Mucosa of rectum (tissue), 2 donors: ENCODE measurements at regions not wholly inside any gene's neighbourhood (a gene's known extent, or its start where the extent isn't known, plus 50 kb on each side); places are given as distances from the start of the nearest gene placed in this dataset.
"Not testable (repeated sequence)": the region's sequence is repeated elsewhere in the genome, so short reads cannot be mapped to it uniquely, and the experiment has no call there.

Experiments
- H3K27ac ChIP-seq, 2 donors: one replicate each; pipeline ENCODE4 v1.7.0; 2013; ENCODE audit warnings: inconsistent platforms in 2 of 2, low read depth in 2 of 2, low read length in 2 of 2
- H3K27me3 ChIP-seq, 2 donors: one replicate each; pipeline ENCODE4 v1.7.0; 2013; ENCODE audit warnings: low read length in 2 of 2; ENCODE audit not compliant: control insufficient read depth in 2 of 2, insufficient read depth in 2 of 2
- H3K36me3 ChIP-seq, 2 donors: one replicate each; pipeline ENCODE4 v1.7.0; 2013; ENCODE audit warnings: low read length in 2 of 2; ENCODE audit not compliant: control insufficient read depth in 2 of 2, insufficient read depth in 2 of 2
- H3K4me1 ChIP-seq, 2 donors: one replicate each; pipeline ENCODE4 v1.7.0; 2013; ENCODE audit warnings: low read length in 2 of 2, mild to moderate bottlenecking in 1 of 2; ENCODE audit not compliant: control insufficient read depth in 2 of 2, insufficient read depth in 2 of 2
- H3K4me3 ChIP-seq, 2 donors: one replicate each; pipeline ENCODE4 v1.7.0; 2013; ENCODE audit warnings: low read length in 2 of 2
- H3K9ac ChIP-seq, 2 donors: one replicate each; pipeline ENCODE4 v1.7.0; 2013; ENCODE audit warnings: low read length in 2 of 2, low read depth in 1 of 2, mild to moderate bottlenecking in 1 of 2
- H3K9me3 ChIP-seq, 2 donors: one replicate each; pipeline ENCODE4 v1.7.0; 2013; ENCODE audit warnings: low read length in 2 of 2; ENCODE audit not compliant: control insufficient read depth in 2 of 2
- donor health status: healthy.
- donor health status: Normal muscosa, but diverticular disease.

- not testable (repeated sequence) for H3K27ac ChIP-seq, H3K4me1 ChIP-seq, H3K4me3 ChIP-seq, H3K9ac ChIP-seq, H3K27me3 ChIP-seq, H3K36me3 ChIP-seq, H3K9me3 ChIP-seq
Observed at GRCh38 chr2:87229964-87230363, 208.3 kb upstream of the PLGLB1 start.

DNA sequence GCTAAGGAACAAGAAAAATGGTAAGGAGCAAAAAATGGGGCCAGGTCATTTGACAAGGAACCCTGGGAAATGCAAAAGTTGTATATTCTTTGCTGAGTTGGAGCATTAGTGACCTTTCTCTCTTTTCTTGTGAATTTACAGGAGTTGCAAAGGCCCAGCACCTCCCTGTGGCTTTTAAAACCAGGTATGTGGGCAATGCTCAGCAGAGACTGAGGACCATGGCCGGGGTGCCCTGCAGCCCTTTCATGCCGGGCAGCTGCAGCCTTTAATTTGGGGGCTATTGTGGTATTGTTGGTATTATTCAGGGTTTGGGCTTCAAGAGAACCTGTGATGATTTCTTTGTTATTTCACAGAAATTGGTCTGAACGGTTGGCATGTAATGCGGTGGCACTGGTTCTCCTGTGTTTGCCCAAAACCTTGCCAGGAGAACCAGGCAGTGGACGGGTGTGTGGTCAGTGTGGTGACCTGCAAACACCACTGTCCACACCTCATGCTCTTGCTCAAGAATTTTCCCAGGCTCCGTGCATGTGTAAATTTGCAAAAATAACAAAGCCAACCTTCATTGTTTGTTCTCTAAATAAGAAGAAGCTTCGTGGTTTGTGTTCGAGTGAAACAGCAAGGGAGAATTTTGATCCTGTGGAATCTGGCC is 213.8 kb upstream of the PLGLB1 start:
- H3K27ac ChIP-seq, H3K36me3 ChIP-seq, H3K9ac ChIP-seq, H3K4me1 ChIP-seq, H3K27me3 ChIP-seq, H3K9me3 ChIP-seq, H3K4me3 ChIP-seq: not testable (repeated sequence)

DNA sequence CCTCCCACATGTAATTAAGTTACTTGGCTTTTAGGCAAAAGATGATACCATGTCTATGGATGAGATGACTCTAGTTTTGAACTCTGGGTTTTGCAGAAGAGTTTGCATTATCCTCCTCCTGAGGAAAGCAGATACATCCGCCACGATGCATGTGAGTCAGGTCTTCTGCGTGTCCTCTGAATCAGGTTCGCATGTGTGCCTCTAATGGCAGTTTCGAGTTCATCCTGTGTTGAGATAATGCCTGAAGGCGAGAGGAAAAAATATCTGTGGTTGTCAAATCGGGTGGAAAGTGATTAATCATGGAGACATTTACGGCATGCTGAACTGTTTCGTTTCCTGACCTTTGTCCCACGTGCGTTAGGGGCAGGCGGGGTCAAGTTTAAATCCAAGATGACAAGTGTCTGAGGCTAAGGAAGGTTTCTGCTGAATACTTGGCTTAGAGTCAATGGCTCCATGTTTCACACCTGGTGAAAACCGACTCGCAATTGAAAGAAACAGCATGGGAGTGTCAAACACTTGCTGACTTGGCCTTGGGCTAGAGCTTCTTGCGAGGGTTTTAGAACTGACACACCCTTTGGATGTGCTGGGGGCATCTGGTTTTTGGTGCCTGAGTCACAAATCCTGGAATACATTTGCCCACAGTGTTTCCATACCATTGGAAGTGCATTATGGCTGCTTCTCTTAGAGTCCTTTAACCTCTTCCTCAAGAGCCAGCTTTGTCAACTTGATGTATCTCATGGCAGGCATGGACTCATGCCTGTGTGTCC is 216.1 kb upstream of the PLGLB1 start:
- not testable (repeated sequence) for H3K9ac ChIP-seq

DNA sequence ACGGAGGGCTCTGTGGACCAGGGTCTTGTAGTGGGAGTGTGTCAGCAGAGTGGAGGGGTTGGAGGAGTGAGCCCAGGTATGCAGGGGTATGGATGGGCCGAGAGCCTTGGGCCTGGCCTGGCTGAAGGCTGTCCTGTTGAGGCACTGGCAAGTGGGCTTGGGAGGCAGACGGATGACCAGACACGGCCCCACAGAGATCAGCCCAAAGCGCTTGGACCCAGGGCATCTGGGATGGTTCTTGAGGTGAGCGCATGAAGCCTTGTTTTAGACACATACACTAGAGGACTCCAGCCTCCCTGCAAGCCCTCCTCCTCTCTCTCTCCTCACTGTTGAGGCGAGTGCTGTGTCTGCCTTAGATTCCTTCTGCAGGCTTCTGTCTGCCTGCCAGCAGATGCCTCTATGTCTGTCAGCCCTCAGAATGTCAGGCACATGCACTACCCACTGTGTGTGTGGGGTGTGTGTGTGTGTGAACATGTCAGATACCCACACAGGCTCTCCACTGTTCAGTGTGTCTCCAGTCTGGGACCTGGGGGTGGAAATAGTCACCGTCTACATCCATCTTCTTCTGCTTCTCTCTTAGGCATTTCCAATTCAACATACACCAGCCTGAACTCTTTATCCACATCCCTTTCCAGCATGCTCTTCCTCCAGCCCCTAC is 218.0 kb upstream of the PLGLB1 start:
- H3K27ac ChIP-seq, H3K27me3 ChIP-seq, H3K9me3 ChIP-seq, H3K4me3 ChIP-seq, H3K4me1 ChIP-seq, H3K36me3 ChIP-seq, H3K9ac ChIP-seq: not testable (repeated sequence)

More for the DNA sequence above, 216.1 kb upstream of the PLGLB1 start:
- not testable (repeated sequence) for H3K4me1 ChIP-seq, H3K27ac ChIP-seq, H3K9me3 ChIP-seq, H3K4me3 ChIP-seq, H3K36me3 ChIP-seq, H3K27me3 ChIP-seq

DNA sequence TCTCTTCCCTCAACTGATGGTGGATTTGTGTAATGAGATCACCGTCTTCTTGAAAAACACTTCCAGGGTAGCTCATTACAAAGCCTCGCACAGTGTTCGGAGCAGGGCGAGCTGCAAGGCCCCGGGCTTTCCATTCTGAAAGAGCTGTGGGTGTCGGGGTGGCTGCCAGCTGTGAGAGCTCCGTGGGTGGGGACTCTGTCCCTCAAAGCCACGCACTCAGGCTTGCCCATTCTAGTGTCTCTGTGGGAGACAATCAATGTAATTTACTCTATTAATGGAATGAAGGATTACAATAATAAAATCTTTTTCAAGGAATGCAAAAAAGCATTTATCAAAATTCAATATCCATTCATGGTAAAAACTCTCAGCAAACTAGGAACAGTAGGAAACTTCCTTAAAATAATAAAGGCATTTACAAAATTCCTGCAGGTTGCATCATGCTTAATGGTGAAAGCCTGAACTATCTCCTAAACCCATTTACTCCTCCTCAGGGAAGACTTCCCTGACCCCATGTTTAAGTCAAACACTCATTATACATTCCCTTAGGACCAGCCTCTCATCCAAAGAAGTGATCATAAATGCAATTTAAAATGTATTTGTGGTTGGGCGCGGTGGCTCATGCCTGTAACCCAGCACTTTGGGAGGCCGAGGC is 224.5 kb upstream of the PLGLB1 start:
- not testable (repeated sequence) for H3K36me3 ChIP-seq, H3K9ac ChIP-seq, H3K27me3 ChIP-seq, H3K4me1 ChIP-seq, H3K4me3 ChIP-seq, H3K9me3 ChIP-seq, H3K27ac ChIP-seq

DNA sequence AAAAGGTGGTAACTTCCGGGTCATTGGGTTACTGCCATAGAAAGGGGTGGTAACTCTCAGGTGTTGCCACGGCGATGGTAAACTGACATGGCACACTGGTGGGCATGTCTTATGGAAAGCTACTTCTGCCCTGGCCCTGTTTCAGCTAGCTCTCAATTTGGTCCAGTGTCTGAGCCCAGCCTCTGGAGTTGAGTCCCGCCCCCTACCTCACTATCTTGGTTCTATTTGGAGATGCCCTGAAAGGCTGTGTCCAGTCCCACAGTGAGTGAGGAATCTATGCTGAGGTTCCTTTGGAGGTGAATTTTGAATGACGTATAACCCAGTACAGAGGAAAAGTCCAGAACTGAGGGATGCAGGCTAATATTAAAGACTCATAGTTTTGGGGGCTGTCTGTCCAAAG is 230.4 kb upstream of the PLGLB1 start:
- not testable (repeated sequence) for H3K9ac ChIP-seq, H3K36me3 ChIP-seq, H3K27me3 ChIP-seq, H3K4me1 ChIP-seq, H3K9me3 ChIP-seq, H3K27ac ChIP-seq, H3K4me3 ChIP-seq

- H3K9me3 ChIP-seq, H3K36me3 ChIP-seq, H3K27ac ChIP-seq, H3K9ac ChIP-seq, H3K27me3 ChIP-seq, H3K4me3 ChIP-seq, H3K4me1 ChIP-seq: not testable (repeated sequence)
Observed at GRCh38 chr2:87254562-87254961, 232.9 kb upstream of the PLGLB1 start.

GRCh38 chr2:87255410-87255809 is 233.8 kb upstream of the PLGLB1 start:
- H3K4me3 ChIP-seq, H3K36me3 ChIP-seq, H3K27me3 ChIP-seq, H3K9ac ChIP-seq, H3K4me1 ChIP-seq, H3K27ac ChIP-seq, H3K9me3 ChIP-seq: not testable (repeated sequence)

GRCh38 chr2:87258887-87259286 is 237.2 kb upstream of the PLGLB1 start:
- H3K9me3 ChIP-seq, H3K4me1 ChIP-seq, H3K9ac ChIP-seq, H3K4me3 ChIP-seq, H3K36me3 ChIP-seq, H3K27me3 ChIP-seq, H3K27ac ChIP-seq: not testable (repeated sequence)

DNA sequence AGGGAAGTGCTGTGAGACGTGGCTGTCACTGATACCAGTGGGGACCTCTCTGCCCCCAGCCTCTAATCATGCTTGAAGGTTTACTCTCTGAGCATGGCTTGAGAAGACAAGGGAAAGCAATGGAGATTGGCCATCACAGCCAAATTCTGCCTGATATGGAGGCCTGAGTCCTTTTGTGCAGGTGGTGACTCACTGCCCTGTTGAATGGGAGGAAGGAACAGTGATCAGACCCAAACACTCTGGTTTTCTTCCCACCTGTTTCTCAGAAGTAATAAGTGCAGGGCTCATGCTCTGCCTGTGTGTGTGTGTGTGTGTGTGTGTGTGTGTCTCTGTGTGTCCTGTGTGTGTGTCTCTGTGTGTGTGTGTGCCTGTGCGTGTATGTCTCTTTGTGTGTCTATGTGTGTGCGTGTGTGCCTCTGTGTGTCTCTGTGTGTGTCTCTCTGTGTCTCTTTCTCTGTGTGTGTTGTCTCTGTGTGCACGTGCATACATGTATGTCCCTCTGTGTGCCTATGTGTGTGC is 240.6 kb upstream of the PLGLB1 start:
- H3K9ac ChIP-seq, H3K27me3 ChIP-seq, H3K27ac ChIP-seq, H3K4me3 ChIP-seq, H3K36me3 ChIP-seq, H3K4me1 ChIP-seq, H3K9me3 ChIP-seq: not testable (repeated sequence)
